Stimulated activated naive B cell treated with anti-CD40 and anti-IgM and Interleukin-4, amounts not matched to agents 10 μg/mL and 1 μg/mL and 100 μg/mL, for 72 hours (primary cell): ENCODE measurements at regions not wholly inside any gene's neighbourhood (a gene's known extent, or its start where the extent isn't known, plus 50 kb on each side); places are given as distances from the start of the nearest gene placed in this dataset.

Source experiments
- ATAC-seq, 2 donors: fragments of 150-1000 bp; cut with Tn5 transposase; replicated peaks; 2 replicates each; pipeline ENCODE4 v1.10.0; 2021; ENCODE audit warnings: moderate library complexity in 1 of 2
- DNase-seq: peaks from one replicate; pipeline ENCODE4 v3.0.0; 2021
- H3K27ac Mint-ChIP-seq: one replicate; pipeline ENCODE4 v1.8.0; 2022; ENCODE audit warnings: mild to moderate bottlenecking, mixed read lengths
- H3K27me3 Mint-ChIP-seq, 2 donors: one replicate each; pipeline ENCODE4 v1.8.0; 2022; ENCODE audit warnings: mixed read lengths in 2 of 2
- H3K36me3 Mint-ChIP-seq, 2 donors: one replicate each; pipeline ENCODE4 v1.8.0; 2022; ENCODE audit warnings: mixed read lengths in 2 of 2, mild to moderate bottlenecking in 1 of 2
- H3K4me1 Mint-ChIP-seq, 2 donors: one replicate each; pipeline ENCODE4 v1.8.0; 2022; ENCODE audit warnings: mixed read lengths in 2 of 2, mild to moderate bottlenecking in 1 of 2
- H3K4me3 Mint-ChIP-seq, 2 donors: one replicate each; pipeline ENCODE4 v1.8.0; 2022; ENCODE audit warnings: mild to moderate bottlenecking in 2 of 2, mixed read lengths in 2 of 2, moderate library complexity in 1 of 2
- H3K9me3 Mint-ChIP-seq, 2 donors: one replicate each; pipeline ENCODE4 v1.8.0; 2022; ENCODE audit warnings: mixed read lengths in 2 of 2, mild to moderate bottlenecking in 1 of 2

DNA sequence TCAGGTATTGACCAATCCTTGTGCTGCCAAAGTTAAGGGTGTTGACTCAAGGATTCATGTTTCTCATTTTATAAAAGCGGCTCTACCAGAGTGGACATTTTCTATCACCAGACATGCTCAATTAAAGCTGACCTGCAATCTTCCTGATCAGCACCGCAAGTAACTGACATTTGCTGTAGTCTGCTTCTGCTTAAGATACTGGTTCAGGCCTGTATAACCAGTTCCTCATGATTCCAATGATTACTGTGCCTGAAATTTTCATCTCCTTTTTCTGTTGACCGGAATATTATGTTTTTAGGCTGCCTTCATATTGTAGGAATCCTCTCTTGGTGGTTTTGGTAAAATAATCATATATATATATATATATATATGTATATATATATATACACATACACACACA lies 160.2 kb upstream of the SPIN4 start:
- no peak overlapping the region for H3K4me3 Mint-ChIP-seq
- no peaks in the 10 kb centered on the region for H3K4me1 Mint-ChIP-seq
- no peaks in the 10 kb centered on the region for H3K36me3 Mint-ChIP-seq
- H3K9me3 Mint-ChIP-seq, result no peaks in the 10 kb centered on the region
- ATAC-seq (no peak), DNase-seq (no peak)
- no peaks in the 10 kb centered on the region for H3K27me3 Mint-ChIP-seq
- no peak overlapping the region for H3K27ac Mint-ChIP-seq

DNA sequence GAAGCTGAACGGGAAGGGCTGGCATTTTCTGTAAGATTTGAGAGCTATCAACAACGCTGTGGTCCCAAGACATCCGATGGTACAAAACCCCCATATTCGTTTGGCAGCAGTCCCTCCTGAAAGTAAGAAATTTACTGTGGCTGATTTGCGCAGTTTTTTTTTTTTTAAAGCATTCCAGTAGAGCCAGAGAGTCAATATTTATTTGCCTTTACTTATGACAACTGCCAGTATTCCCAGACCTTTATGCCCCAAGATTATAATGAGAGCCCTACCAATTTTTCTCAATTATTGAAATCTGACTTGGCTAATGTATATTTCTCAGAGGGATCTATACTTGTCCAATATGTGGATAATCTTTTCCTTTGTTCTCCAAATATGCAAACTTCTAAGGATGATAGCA lies 157.5 kb upstream of the SPIN4 start:
- no peaks in the 10 kb centered on the region for H3K4me1 Mint-ChIP-seq
- no peak for DNase-seq
- no peak overlapping the region for H3K27ac Mint-ChIP-seq
- H3K27me3 Mint-ChIP-seq, result no peaks in the 10 kb centered on the region
- no peak for ATAC-seq
- H3K4me3 Mint-ChIP-seq, result no peak overlapping the region
- no peaks in the 10 kb centered on the region for H3K36me3 Mint-ChIP-seq
- no peaks in the 10 kb centered on the region for H3K9me3 Mint-ChIP-seq

DNA sequence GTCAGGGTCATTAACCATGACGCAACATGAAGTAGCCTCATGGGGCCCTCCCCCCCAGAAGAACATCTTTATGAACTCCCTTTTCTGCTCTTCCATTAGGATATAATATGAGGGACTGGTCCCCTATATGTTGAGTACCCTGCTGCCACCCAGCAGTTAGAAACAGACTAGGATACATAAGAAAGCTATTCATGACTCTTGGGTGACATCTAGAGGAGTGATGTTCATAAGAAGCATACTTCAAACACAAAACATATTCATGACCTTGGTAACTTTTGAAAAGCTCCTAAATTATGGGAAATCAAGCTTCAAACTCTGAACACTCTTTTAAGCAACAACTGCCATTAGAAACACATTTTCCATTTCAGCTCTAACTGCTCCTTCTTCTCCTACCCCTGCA lies 155.2 kb upstream of the SPIN4 start:
- Mint-ChIP-seq H3K4me1 (no peaks in the 10 kb centered on the region), H3K27ac (no peak overlapping the region), H3K36me3 (no peaks in the 10 kb centered on the region), H3K4me3 (no peak overlapping the region), H3K9me3 (no peaks in the 10 kb centered on the region), H3K27me3 (no peaks in the 10 kb centered on the region)
- peak in 1 of 2 donors; percentile 59 for ATAC-seq
- DNase-seq, result no peak

DNA sequence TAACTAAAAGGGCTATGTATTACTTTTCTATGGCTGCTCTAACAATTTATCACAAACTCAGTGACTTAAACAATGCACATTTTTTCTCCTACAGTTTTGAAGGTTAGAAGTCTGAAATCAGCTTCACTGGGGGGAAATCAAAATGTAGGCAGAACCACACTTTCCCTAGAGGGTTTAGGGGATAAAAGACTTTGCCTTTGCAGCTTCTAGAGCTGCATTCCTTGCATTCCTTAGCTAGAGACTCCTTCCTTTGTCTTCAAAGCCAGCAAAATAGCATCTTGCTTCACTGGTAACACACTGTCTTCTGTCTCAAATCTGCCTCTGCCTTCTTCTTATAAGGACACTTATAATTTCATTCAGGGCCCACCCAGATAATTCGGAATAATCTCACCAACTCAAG lies 152.4 kb upstream of the SPIN4 start:
- Mint-ChIP-seq H3K36me3 (peaks cover under 1 to 2% of the 10 kb centered on the region in 2 donors), H3K27me3 (no peaks in the 10 kb centered on the region), H3K27ac (no peak overlapping the region), H3K9me3 (peaks cover 2 to 4% of the 10 kb centered on the region in 2 donors), H3K4me3 (no peak overlapping the region), H3K4me1 (no peaks in the 10 kb centered on the region)
- DNase-seq (no peak), ATAC-seq (no peak)

DNA sequence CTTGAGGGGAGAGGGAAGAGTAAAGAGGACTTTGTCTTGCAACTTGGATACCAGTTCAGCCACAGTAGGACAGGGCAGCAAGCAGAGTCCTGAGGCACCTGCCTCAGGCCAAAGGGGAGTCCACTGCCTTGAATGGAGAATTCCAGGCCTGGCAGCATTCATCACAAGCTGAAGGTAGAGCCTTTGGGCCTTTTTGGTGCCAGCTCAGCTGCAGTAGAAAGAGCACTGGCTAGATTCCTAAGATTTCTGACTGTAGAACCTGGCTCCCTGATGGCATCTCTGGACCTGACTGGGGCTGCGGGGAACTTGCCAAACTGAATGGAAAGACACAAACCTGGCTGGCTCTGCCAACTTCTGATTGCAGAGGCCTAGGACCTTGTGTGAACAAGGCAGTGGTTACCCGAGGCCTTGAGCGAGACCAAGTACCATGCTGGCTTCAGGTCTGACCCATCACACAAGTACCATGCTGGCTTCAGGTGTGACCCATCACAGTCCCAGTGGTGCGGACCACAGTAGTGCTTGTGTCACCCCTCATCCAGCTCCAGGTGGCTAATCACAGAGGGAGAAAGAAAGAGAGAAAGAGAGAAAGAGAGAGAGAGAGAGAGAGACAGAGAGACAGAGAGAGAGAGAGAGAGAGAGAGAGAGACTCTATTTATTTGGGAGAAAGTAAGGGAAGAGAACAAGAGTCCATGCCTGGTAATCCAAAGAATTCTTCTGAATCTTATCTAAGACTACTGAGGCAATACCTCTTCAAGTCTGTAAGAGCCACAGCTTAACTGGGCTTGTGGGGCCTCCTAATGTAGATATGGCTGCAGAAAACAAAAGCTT lies 137.6 kb upstream of the SPIN4 start:
- peaks cover 7 to 9% of the 10 kb centered on the region in 2 donors for H3K9me3 Mint-ChIP-seq
- H3K4me3 Mint-ChIP-seq, result no peak overlapping the region
- no peak overlapping the region for H3K27ac Mint-ChIP-seq
- peaks cover 26 to 29% of the 10 kb centered on the region in 2 donors for H3K36me3 Mint-ChIP-seq
- no peak for ATAC-seq
- no peaks in the 10 kb centered on the region for H3K27me3 Mint-ChIP-seq
- DNase-seq, result no peak
- H3K4me1 Mint-ChIP-seq, result no peaks in the 10 kb centered on the region

DNA sequence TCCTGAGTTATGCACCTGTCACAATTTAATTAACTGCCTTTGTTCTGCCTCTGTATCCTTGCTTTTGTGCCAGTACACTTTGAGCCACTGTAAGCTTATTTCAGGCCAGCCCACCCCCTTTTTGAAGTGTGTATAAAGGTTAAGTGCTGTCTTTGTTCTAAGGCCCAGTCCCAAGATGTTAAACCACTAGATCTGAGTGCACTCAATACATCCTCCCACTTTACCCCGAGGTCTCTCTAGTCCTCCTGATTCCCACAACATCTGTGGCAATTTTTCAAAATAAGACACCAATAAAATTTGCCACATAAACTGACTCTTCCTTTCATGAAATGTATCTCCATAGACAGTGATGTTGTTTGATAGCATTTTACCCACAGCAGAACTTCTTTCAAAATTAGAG lies 124.1 kb upstream of the SPIN4 start:
- no peaks in the 10 kb centered on the region for H3K27me3 Mint-ChIP-seq
- H3K27ac Mint-ChIP-seq, result no peak overlapping the region
- H3K36me3 Mint-ChIP-seq, result peaks cover 45 to 61% of the 10 kb centered on the region in 2 donors
- peaks cover 17 to 38% of the 10 kb centered on the region in 2 donors for H3K9me3 Mint-ChIP-seq
- no peak for ATAC-seq
- no peaks in the 10 kb centered on the region for H3K4me1 Mint-ChIP-seq
- DNase-seq, result no peak
- no peak overlapping the region for H3K4me3 Mint-ChIP-seq

DNA sequence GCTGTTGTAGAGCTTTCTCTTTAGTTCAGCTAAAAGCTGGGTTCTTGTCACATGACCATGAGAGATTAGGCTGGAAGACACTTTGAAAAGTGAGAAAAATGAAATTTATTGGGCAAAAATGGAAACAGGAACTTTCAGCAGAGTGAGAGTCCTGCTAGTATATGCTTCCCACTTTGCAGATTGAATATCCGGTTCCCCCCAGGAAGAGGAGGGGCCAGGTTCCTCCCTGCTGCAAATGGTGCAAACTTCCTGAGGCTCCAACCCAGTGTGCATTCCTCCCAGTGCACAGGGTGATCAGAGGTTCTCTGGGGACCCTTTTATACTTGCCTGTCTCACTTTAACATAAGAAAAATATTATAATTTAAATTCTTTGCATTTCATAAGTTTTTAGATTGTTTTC lies 119.9 kb upstream of the SPIN4 start:
- Mint-ChIP-seq H3K27ac (no peak overlapping the region), H3K27me3 (no peaks in the 10 kb centered on the region), H3K36me3 (peaks cover 27 to 43% of the 10 kb centered on the region in 2 donors), H3K4me3 (no peak overlapping the region), H3K9me3 (peaks cover 12 to 19% of the 10 kb centered on the region in 2 donors), H3K4me1 (no peaks in the 10 kb centered on the region)
- DNase-seq (no peak), ATAC-seq (no peak)

DNA sequence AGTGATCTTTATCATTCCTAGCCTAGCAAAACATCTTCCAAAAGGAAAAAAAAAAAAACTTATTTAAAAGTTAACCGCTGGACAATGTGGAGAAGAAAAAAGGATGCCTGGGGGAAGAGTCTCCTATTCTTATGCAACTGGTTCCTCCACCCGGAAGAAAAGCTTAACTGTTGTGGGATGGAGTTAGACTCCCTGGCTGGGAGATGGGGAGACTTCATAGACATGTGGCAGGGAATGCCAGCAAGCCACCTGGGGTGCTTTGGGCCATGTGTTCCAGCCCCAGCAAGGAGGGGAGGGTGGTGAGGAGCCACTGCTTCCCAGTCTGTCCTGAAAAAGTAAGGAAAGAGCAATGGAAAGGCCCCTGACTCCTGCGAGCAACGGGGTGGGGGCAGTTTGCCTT lies 119.4 kb upstream of the SPIN4 start:
- Mint-ChIP-seq H3K36me3 (peaks cover 23 to 41% of the 10 kb centered on the region in 2 donors), H3K9me3 (peaks cover 10 to 17% of the 10 kb centered on the region in 2 donors)
- ATAC-seq, result no peak

DNA sequence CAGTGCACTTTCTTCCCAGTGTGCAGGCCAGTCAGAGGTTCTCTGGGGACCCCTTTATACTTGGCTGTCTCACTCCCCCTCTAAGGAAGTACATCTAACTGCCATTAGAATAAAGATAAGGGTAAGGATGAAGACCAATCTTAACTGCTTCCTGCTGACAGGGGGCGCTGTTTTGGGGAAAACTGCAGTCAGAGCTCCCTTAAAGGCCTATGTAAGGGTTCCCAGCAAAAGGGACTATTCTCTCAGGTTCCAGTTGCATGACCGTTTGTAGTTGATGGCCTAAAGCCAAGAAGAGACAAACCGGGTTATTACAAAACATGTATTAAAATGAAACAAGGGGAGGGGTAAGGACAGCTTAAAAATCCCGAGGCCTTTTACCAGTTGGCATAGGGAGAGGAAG lies 115.6 kb upstream of the SPIN4 start:
- Mint-ChIP-seq H3K27ac (no peak overlapping the region), H3K27me3 (no peaks in the 10 kb centered on the region), H3K4me3 (no peak overlapping the region), H3K9me3 (peaks cover 9 to 14% of the 10 kb centered on the region in 2 donors), H3K36me3 (peaks cover 20 to 30% of the 10 kb centered on the region in 2 donors), H3K4me1 (no peaks in the 10 kb centered on the region)
- DNase-seq (no peak), ATAC-seq (no peak)

More for the DNA sequence above, 119.4 kb upstream of the SPIN4 start:
- DNase-seq, result no peak
- Mint-ChIP-seq H3K27me3 (no peaks in the 10 kb centered on the region), H3K27ac (no peak overlapping the region), H3K4me3 (no peak overlapping the region), H3K4me1 (no peaks in the 10 kb centered on the region)

DNA sequence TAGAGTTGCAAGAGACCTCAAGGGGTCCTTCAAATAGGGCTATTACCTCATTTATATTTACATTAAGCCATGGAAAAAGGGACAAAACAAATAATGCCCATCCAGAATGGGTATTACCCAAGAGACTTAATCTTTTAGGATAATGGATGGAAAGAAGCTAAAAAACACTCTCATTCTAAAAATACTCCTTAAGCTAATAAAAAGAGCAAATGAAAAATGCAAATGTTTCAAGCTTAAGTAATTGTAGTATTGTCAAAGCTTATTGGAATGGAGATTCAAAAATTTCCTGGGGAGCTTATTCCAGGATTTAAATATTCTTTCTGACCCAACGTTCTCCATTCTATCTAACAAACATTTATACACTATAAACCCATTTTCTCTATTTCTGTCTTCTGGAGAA lies 107.8 kb upstream of the SPIN4 start:
- H3K27me3 Mint-ChIP-seq, result no peaks in the 10 kb centered on the region
- no peak overlapping the region for H3K4me3 Mint-ChIP-seq
- no peak for ATAC-seq

DNA sequence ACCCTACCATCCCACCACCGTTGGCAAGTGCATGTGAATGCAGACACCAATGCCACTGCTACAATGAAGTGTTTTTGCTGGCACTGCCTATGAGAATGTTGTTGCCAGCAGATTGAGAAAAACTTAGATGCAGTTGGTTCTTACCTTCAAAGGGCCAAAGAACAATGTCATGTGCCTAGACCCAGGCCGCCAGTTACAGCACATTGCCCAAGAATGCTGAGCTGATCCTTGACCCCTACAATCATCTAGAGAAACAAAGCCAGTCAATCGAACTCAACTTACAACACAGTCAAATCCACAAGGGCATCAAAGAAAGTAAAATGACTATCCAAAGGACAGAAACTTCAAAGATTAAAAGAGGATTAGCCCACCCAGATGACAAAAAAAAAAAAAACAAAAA lies 102.4 kb upstream of the SPIN4 start:
- no peaks in the 10 kb centered on the region for H3K27me3 Mint-ChIP-seq
- H3K36me3 Mint-ChIP-seq, result peaks cover 32 to 45% of the 10 kb centered on the region in 2 donors
- peaks cover 23 to 38% of the 10 kb centered on the region in 2 donors for H3K9me3 Mint-ChIP-seq
- no peaks in the 10 kb centered on the region for H3K4me1 Mint-ChIP-seq
- no peak overlapping the region for H3K27ac Mint-ChIP-seq
- DNase-seq, result no peak
- H3K4me3 Mint-ChIP-seq, result no peak overlapping the region
- ATAC-seq, result no peak

More for the DNA sequence above, 107.8 kb upstream of the SPIN4 start:
- Mint-ChIP-seq H3K27ac (no peak overlapping the region), H3K9me3 (peaks cover 16 to 20% of the 10 kb centered on the region in 2 donors), H3K36me3 (peaks cover 10 to 20% of the 10 kb centered on the region in 2 donors), H3K4me1 (no peaks in the 10 kb centered on the region)
- DNase-seq, result no peak

DNA sequence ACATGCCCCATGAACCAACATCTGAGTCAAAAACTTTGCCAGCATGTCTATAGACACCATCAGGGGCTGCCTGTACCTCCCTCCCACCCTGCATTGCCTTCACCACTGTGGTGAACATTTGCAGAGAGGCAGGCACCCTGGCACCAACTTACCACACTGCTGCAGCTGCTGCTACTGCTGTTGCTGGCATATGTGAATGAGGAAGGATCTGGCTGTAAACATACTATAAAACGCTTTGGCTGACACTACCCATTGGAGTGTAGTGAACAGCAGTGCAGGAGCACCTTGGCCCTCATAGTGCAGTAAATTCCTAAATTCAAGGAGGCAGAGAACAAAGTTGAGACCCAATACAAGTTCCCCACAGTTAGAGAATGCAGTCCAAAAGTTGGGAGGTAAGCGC lies 90.6 kb upstream of the SPIN4 start:
- Mint-ChIP-seq H3K27me3 (no peaks in the 10 kb centered on the region), H3K9me3 (peaks cover 7 to 9% of the 10 kb centered on the region in 2 donors), H3K27ac (no peak overlapping the region), H3K4me1 (no peaks in the 10 kb centered on the region), H3K4me3 (no peak overlapping the region), H3K36me3 (peaks cover 18% of the 10 kb centered on the region in 2 donors)
- no peak for DNase-seq
- no peak for ATAC-seq

DNA sequence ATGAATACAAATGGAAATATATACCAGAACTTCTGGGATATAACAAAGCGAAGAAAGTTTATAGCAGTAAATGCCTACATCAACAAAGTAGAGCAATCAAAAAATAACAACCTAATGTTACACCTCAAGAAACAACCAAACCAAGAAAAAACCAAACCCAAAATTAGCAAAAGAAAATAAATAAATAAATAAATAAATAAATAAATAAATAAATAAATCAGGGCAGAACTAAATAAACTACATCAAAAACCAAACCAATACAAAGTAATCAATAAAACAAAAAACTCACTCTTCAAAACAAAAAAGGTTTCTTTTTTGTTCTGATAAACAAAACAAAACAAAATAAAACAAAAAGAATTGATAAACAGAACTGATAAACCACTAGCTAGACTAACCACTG lies 88.4 kb upstream of the SPIN4 start:
- no peak overlapping the region for H3K27ac Mint-ChIP-seq

DNA sequence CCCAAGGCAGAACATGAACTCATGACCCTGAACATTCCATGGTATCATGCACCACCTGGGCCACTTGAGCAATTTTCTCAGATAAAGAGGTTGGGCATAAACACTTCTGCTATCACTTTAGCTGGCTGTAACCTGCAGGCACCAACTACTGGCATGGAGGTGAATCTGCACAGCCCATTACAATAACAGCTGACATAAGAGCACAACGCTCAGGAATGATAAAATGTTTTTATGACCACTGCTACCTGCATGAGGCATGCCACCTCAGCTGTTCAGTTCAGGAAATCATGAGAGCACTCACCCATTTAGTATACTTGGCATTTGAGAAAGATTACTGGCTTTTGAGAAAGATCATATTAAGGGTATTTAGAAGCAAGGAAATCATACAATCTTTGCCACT lies 85.7 kb upstream of the SPIN4 start:
- peaks cover 3 to 5% of the 10 kb centered on the region in 2 donors for H3K9me3 Mint-ChIP-seq
- no peaks in the 10 kb centered on the region for H3K27me3 Mint-ChIP-seq

More for the DNA sequence above, 88.4 kb upstream of the SPIN4 start:
- DNase-seq, result no peak
- Mint-ChIP-seq H3K36me3 (peaks cover 18 to 20% of the 10 kb centered on the region in 2 donors), H3K4me3 (no peak overlapping the region), H3K9me3 (peaks cover 6 to 9% of the 10 kb centered on the region in 2 donors), H3K27me3 (no peaks in the 10 kb centered on the region), H3K4me1 (no peaks in the 10 kb centered on the region)
- ATAC-seq, result no peak

DNA sequence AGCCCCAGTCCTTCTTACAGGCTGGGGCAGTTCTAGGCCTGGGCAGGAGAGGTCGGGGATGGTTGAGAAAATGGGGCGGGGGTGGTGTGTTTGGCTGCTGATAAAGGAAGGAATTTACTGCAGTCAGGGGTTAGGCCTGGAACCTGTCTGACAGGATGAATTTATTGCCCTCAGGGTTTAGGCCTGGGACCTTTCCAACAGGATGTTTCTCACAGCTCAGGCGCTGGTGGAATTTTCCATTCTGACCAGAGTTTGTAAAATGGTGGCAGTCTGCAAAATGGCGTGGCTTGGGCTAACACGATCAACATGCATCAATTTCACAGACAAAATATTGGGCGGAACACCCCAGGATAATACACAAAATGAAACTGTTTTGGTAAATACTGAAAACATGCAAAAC lies 83.5 kb upstream of the SPIN4 start:
- H3K4me3 Mint-ChIP-seq, result no peak overlapping the region

More for the DNA sequence above, 85.7 kb upstream of the SPIN4 start:
- Mint-ChIP-seq H3K36me3 (peaks cover 28 to 30% of the 10 kb centered on the region in 2 donors), H3K27ac (no peak overlapping the region), H3K4me1 (no peaks in the 10 kb centered on the region), H3K4me3 (no peak overlapping the region)
- ATAC-seq (no peak), DNase-seq (no peak)

More for the DNA sequence above, 83.5 kb upstream of the SPIN4 start:
- Mint-ChIP-seq H3K27me3 (no peaks in the 10 kb centered on the region), H3K9me3 (peaks cover 0 to 2% of the 10 kb centered on the region in 2 donors), H3K27ac (no peak overlapping the region), H3K4me1 (no peaks in the 10 kb centered on the region), H3K36me3 (peaks cover 17 to 25% of the 10 kb centered on the region in 2 donors)
- no peak for ATAC-seq
- no peak for DNase-seq
